Pulmonary artery endothelial cell (primary cell): ENCODE measurements at regions not wholly inside any gene's neighbourhood (a gene's known extent, or its start where the extent isn't known, plus 50 kb on each side); places are given as distances from the start of the nearest gene placed in this dataset.

ENCODE experiments used
- DNase-seq: peaks from one replicate; pipeline ENCODE4 v3.0.0-alpha.2; 2011; ENCODE audit warnings: low read depth, low spot score

GRCh38 chr13:73715911-73716510, 418.2 kb downstream of the KLF12 start:
- no peak for DNase-seq

- no peak for DNase-seq
These were observed 418.9 kb downstream of the KLF12 start for GRCh38 chr13:73715114-73715910.

- no peak for DNase-seq
These were observed 419.7 kb downstream of the KLF12 start for GRCh38 chr13:73714522-73714921.

GRCh38 chr13:73708393-73708985, 425.7 kb downstream of the KLF12 start:
- DNase-seq: peak; percentile 30

GRCh38 chr13:73704587-73704986, 429.6 kb downstream of the KLF12 start:
- no peak for DNase-seq

GRCh38 chr13:73703606-73704005, 430.6 kb downstream of the KLF12 start:
- DNase-seq: no peak

- DNase-seq: no peak
These were observed 431.7 kb downstream of the KLF12 start for GRCh38 chr13:73702419-73703071.

- DNase-seq: no peak
These were observed 433.0 kb downstream of the KLF12 start for GRCh38 chr13:73701160-73701559.

GRCh38 chr13:73698859-73699258, 435.3 kb downstream of the KLF12 start:
- DNase-seq: no peak

GRCh38 chr13:73697166-73697565, 437.0 kb downstream of the KLF12 start:
- no peak for DNase-seq

- DNase-seq: no peak
These were observed 437.5 kb downstream of the KLF12 start for GRCh38 chr13:73696713-73697112.

- no peak for DNase-seq
These were observed 437.9 kb downstream of the KLF12 start for GRCh38 chr13:73696271-73696670.

GRCh38 chr13:73695325-73695724, 438.9 kb downstream of the KLF12 start:
- no peak for DNase-seq

- no peak for DNase-seq
These were observed 441.0 kb downstream of the KLF12 start for GRCh38 chr13:73693215-73693614.

- DNase-seq: no peak
These were observed 442.3 kb downstream of the KLF12 start for GRCh38 chr13:73691891-73692290.

- DNase-seq: no peak
These were observed 446.3 kb downstream of the KLF12 start for GRCh38 chr13:73687929-73688328.

- DNase-seq: no peak
These were observed 447.1 kb downstream of the KLF12 start for GRCh38 chr13:73687087-73687486.

- no peak for DNase-seq
These were observed 449.5 kb downstream of the KLF12 start for GRCh38 chr13:73684750-73685149.

GRCh38 chr13:73684286-73684685, 449.9 kb downstream of the KLF12 start:
- no peak for DNase-seq

GRCh38 chr13:73683746-73684145, 450.5 kb downstream of the KLF12 start:
- DNase-seq: no peak

- DNase-seq: no peak
These were observed 452.4 kb downstream of the KLF12 start for GRCh38 chr13:73681779-73682178.

GRCh38 chr13:73681015-73681414, 453.2 kb downstream of the KLF12 start:
- no peak for DNase-seq
